ENCODE measurements at regions not wholly inside any gene's neighbourhood (a gene's known extent, or its start where the extent isn't known, plus 50 kb on each side); places are given as distances from the start of the nearest gene placed in this dataset.
"Not testable (repeated sequence)": the region's sequence is repeated elsewhere in the genome, so short reads cannot be mapped to it uniquely, and the experiment has no call there.

GRCh38 chr7:25694211-25694610, 457.8 kb upstream of the NFE2L3 start:
- H3K4me3 ChIP-seq (ENCODE audit: low read length) = no peak overlapping the region
- no peak for TF ChIP-seq CTCF (conservative IDR thresholded peaks at IDR 0.05; ENCODE audit: low read length)
- DNase-seq (ENCODE audit: low read depth) = no peak

GRCh38 chr7:25694699-25695098, 457.3 kb upstream of the NFE2L3 start:
- DNase-seq (ENCODE audit: low read depth) = no peak
- no peak overlapping the region for H3K4me3 ChIP-seq (ENCODE audit: low read length)
- TF ChIP-seq CTCF (conservative IDR thresholded peaks at IDR 0.05; ENCODE audit: low read length) = no peak

- no peak for TF ChIP-seq CTCF (conservative IDR thresholded peaks at IDR 0.05; ENCODE audit: low read length)
- no peak overlapping the region for H3K4me3 ChIP-seq (ENCODE audit: low read length)
- no peak for DNase-seq (ENCODE audit: low read depth)
Measured at GRCh38 chr7:25696571-25696970, 455.4 kb upstream of the NFE2L3 start.

GRCh38 chr7:25698451-25699113, 453.4 kb upstream of the NFE2L3 start:
- no peak for TF ChIP-seq CTCF (conservative IDR thresholded peaks at IDR 0.05; ENCODE audit: low read length)
- no peak for DNase-seq (ENCODE audit: low read depth)
- H3K4me3 ChIP-seq (ENCODE audit: low read length) = no peak overlapping the region

- DNase-seq (ENCODE audit: low read depth); H3K4me3 ChIP-seq (ENCODE audit: low read length): not testable (repeated sequence)
Measured at GRCh38 chr7:25700141-25700540, 451.9 kb upstream of the NFE2L3 start.

GRCh38 chr7:25704413-25704812, 447.6 kb upstream of the NFE2L3 start:
- no peak for DNase-seq (ENCODE audit: low read depth)
- TF ChIP-seq CTCF (conservative IDR thresholded peaks at IDR 0.05; ENCODE audit: low read length) = no peak
- no peak overlapping the region for H3K4me3 ChIP-seq (ENCODE audit: low read length)

GRCh38 chr7:25706764-25707163, 445.2 kb upstream of the NFE2L3 start:
- no peak for DNase-seq (ENCODE audit: low read depth)
- no peak overlapping the region for H3K4me3 ChIP-seq (ENCODE audit: low read length)
- TF ChIP-seq CTCF (conservative IDR thresholded peaks at IDR 0.05; ENCODE audit: low read length) = no peak
